GM18505 (cell line): ENCODE measurements at regions not wholly inside any gene's neighbourhood (a gene's known extent, or its start where the extent isn't known, plus 50 kb on each side); places are given as distances from the start of the nearest gene placed in this dataset.

ENCODE experiments used
- ATAC-seq: cut with Tn5 transposase; IDR thresholded peaks from one replicate; pipeline ENCODE4 v1.9.1; 2021; ENCODE audit not compliant: unreplicated experiment
- POLR2A ChIP-seq: IDR thresholded peaks from 4 replicates; pipeline ENCODE4 v1.6.1; 2011; ENCODE audit warnings: borderline replicate concordance; ENCODE audit not compliant: insufficient read depth, insufficient read length; ENCODE audit errors: extremely low read depth

DNA sequence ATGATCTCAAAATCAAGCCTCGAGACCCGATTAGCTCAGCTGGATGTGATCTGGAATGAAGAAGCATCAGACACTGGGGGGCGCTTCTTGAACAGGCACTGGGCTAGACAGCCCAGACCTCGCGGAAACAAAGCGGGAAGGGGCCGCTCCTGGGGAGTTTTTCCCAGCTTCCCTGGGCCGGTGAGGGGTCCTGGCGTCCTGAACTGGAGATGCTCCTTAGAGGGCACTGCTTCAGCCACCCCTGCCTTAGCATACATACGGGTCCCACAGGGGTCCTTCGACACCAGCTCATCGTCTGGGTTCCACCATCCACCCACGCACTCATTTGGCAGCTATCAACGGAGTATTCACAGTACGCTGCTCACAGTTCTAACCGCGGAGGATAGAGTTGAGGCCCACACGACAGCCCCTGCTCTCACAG, 146.7 kb downstream of the TSN start:
- peak; percentile 65 for TF ChIP-seq POLR2A
- ATAC-seq, result no peak

DNA sequence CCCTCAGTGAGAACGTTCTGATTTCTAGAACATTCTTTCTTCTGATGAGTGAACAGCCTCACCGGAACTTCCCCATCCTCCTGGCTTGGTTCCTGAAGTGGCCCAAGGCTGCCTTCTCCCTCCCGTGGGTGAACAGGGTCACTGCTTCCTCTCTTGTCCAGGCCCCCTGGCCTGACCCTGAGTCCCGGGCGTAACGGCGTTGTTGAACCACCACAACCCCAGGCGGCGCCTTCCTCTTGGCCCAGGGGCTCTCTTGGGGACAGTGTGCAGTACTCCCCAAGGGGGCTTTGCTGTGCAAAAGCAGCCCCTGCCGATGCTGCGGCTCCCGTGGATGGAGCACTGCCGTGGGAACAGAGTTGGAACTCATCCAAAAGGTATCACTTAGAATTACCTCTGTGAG, 147.2 kb downstream of the TSN start:
- ATAC-seq, result no peak
- no peak for TF ChIP-seq POLR2A

DNA sequence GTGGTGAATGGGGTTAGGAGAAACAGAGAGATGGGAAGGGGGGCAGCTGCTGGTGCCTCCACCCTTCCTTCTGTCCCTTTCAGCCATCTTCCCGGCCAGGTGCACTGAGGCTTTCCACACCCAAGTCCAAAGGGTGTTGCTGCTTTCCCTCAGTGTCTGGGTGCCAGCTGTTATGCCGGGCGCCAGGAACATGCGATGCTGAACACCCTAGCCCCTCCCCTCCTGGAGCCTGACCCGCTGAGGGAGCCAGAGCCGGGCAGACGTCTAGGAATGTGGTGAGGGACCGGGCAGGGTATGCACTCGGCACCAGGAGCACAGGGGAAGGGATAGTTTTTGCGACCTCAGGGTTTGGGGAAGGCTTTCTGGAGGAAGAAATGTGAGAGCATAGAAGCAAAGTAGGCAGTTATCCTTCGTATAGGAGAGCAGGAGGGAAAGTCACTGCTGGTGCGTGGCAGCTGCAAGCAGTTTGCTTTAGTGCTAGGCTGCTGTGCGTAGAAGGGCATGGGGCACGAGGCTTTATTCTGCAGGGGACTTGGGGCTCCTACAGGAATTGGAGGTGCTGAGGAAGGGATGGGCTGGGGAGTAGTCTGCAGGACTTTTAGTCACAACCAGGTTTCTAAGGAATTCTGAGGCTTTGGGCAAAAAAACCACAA, 147.7 kb downstream of the TSN start:
- no peak for TF ChIP-seq POLR2A
- no peak for ATAC-seq

DNA sequence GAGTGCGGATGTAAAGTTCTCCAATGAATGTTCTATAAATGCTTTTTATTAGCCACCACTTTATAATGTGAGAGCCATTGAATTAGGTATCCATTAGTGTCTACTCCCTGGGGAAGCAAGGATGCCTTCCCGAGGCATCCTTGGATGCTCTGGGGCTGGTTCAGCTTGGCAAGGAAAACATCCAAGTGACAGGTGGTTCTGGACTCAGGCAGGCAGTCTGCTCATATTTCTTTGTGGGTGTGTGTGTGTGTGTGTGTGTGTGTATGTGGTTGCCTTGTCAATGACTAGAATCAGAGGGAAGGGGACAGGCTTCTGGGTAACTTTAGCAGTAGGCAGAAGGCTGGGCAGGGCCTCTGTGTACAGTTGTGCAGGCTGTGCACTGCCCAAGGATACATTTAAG, 149.2 kb downstream of the TSN start:
- ATAC-seq, result no peak
- no peak for TF ChIP-seq POLR2A

DNA sequence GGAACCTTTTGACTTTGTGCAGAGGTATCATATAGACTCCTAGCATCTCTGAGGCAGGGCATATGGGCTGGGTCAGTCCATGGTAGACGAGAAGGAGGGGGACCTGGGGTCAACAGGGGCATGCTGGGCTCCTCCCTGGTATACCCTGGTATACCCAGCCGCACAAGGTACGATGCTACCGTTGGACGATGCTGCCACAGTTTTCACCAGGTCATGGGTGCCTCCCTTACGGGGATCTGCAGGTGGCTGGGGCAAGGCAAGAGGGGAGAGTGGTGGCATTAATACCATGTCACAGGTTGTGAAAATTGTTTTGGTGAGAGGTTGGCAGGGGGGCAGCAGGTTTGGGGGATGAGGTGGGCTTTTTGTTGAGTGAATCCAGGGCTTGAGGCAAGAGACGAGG, 149.8 kb downstream of the TSN start:
- no peak for TF ChIP-seq POLR2A
- no peak for ATAC-seq

DNA sequence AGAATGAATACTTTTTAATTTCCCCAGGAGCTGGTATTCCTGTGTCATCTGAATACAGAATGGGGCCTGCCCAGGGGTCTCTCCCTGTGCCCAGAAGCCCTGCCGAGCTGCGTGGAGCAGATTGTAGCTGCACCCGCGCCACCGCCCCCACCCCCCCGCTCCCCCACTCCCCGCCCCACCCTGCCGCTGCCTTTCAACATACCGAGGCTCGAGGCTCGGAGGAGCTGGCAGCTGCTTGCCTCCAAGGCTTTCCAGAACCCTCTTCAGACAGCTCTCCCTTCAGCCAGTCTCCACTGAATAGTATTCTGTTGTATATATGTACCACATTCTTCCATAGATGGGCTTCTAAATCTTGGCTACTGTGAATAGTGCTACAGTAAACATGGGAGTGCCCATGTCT, 150.7 kb downstream of the TSN start:
- TF ChIP-seq POLR2A, result no peak
- ATAC-seq, result no peak

DNA sequence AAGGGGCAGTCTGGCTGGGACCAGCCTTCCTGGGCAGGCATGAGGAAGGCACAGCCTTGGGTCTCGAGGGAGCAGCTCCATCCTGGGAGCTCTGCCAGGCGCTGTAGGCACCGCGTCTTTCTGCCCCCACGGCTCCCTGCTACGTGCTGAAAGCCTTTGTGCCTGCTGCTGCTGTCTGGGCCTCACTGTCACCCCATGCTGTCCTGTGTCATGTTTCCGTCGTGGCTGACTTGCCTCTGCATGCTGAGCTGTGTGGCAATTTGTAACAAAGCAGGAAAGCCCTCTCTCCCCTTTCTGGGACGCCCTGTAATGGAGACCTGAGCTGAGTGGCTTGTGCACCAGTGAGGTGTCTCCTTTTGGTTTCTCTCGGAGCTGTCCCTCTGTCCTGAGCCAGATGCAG, 152.5 kb downstream of the TSN start:
- no peak for TF ChIP-seq POLR2A
- ATAC-seq, result no peak

DNA sequence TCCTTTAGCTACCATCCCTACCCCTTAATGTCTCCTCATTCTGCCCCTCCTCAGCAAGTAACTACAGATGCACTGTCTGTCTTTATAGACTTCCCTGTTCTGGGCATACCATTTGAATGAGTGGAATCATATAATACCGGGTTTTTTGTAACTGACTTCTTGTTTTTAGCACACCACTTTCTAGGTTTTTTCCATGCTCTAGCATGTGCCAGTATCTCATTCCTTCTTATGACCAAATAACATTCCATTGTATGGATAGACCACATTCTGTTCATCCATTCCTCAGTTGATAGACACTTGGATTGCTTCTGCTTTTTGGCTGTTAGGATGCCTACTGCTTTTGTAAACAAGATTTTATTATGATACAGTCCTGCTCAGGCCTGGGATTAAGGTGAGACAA, 154.7 kb downstream of the TSN start:
- ATAC-seq, result no peak
- TF ChIP-seq POLR2A, result no peak

DNA sequence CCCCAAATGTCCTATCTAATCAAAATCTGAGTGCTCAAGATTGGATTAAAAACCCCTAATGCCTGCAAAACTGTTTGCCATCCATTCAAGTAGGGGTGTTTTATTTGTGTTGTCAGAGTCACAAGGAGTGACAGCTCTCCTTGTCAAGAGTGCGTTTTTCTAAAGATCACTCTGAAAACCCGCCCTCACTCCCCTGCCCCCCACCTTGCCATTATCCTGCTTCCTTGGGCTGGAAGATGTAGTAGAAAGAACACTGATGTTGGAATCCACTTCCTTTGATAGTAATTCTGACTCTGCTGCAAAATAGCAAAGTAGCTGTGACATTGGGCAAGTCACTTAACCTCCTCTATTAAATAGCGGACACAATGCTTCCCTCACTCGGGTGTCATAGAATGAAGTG, 155.6 kb downstream of the TSN start:
- ATAC-seq, result no peak
- no peak for TF ChIP-seq POLR2A

DNA sequence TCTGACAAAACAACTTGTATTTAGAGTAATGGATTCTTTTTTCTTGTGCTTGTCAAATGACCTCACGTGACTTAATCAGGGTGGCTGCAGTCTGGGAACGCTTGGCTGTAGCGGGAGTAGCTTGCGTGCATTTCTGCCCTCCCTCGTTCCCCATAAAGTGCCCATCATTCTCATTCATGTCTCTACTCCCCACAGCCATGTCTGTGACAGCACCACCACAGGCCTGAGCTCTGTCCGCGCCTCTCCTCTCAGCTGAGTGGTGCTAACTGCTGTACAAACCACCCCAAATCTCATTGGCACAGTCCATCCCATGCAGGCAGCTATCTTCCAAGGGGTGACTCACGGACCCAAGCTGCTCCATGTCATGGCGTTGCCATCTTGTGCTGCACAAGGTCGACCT, 161.7 kb downstream of the TSN start:
- ATAC-seq, result no peak
- no peak for TF ChIP-seq POLR2A

DNA sequence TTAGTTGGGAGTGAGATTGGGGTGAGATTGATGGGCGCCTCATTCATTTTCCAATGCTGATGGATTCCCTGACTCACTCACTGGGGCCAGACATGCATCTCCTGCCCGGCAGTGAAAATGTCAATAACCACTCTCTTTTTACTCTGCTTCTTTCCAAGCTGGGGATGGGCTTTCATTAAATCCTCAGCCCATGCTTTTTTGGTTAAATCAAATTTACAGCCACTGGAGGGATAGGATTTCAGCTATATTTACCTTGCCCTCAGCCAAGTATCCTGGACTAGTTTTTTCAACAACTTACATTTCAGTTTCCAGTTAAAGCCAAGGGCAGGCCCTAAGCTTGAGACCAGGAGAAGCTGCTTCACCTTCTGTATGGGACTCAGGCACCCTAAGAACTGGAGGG, 162.8 kb downstream of the TSN start:
- no peak for TF ChIP-seq POLR2A
- ATAC-seq, result no peak

DNA sequence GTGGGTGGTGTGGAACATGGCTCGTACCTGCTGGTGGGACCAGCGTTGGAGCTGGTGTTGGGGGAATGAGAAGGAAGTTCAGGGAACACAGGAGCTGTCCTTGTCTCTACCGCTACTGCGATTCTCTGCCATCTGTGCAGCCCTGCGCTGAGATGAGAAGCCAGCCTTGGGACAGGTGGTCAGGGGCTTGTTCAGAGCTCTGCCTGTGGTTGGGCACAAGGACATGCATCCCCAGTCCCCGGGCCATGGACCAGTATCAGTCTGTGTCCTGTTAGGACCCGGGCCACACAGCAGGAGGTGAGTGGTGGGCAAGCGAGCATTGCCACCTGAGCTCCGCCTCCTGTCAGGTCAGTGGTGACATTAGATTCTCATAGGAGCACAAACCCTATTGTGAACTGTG, 164.4 kb downstream of the TSN start:
- TF ChIP-seq POLR2A, result no peak
- no peak for ATAC-seq

DNA sequence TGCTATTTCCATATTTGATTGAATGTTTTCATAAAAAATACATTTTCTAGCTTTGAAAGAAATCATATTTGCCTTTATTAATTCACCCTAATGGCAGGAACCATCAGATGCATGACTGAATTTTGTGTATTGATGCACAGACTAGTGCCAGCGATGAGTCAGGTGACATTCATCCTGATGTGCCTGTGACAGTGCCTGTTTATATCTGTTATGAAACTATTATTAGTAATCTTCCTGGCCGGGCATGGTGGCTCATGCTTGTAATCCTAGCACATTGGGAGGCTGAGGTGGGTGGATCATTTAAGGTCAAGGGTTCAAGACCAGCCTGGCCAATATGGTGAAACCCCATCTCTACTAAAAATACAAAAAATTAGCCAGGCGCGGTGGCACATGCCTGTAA, 170.0 kb downstream of the TSN start:
- no peak for ATAC-seq
- TF ChIP-seq POLR2A, result no peak

DNA sequence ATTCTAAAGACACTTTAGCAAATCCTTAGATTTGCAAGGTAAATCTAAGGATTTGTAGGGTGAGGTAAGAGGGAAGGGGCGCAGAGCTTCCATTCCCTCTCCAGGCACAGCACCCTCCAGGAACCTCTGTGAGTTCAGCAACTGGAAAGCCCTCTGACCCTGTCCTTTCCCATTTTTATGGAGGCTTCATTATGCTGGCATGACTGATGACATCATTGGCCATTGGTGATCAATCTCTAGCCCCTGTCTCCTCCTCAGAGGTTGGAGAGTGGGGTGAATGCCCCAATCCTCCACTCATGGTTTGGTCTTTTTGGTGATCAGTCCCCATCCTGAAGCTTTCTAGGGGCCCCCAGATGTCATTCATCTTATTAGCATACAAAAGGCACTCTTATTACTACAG, 187.8 kb downstream of the TSN start:
- TF ChIP-seq POLR2A, result no peak
- ATAC-seq, result no peak
